Middle frontal gyrus (tissue), 1 donor: ENCODE measurements at regions not wholly inside any gene's neighbourhood (a gene's known extent, or its start where the extent isn't known, plus 50 kb on each side); places are given as distances from the start of the nearest gene placed in this dataset.

Experiments
- DNase-seq: peaks from one replicate; pipeline ENCODE4 v3.0.0-alpha.2; 2015; ENCODE audit warnings: low spot score; ENCODE audit errors: extremely low spot score

- no peak for DNase-seq
Observed at GRCh38 chr3:67713764-67714469, 59.5 kb upstream of the SUCLG2 start.

DNA sequence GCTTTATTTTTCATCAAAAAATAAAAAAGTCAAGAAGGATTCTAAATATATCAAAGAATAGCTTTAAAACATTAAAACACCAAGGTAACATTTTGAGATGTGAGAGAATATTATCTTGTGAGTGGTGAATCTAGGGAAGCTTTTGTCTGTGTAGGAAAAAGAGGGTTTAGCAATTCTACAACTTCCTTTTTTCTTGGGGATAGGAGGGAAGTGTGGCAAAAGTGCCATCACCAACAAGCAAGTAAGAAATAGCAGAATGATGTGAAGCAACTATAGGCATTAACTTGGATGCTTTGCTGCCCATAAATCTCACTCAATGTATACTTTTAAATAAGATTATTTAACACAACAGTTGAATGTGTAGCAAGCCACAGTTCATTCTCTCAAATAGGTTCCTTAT lies 57.8 kb upstream of the SUCLG2 start:
- DNase-seq, result no peak

DNA sequence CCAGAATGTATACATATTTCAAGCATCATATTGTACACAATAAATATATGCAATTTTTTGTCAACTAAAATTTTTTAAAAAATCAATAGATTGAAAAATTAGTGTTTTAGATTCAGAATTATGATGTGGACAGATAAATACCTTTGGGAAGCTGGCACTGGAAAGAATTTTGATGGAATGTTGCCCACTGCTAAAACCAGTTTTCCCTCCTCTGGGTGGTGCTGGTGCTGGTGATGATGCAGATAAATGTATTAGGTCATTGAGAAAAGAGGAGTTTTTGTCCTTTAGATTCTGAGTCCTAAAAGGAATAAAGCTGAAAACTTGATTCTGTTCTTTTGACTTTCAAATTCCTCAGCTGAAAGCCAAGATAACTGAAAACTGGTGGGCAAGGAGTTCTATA lies 56.0 kb upstream of the SUCLG2 start:
- no peak for DNase-seq

GRCh38 chr3:67706934-67707333 lies 52.5 kb upstream of the SUCLG2 start:
- DNase-seq, result no peak

DNA sequence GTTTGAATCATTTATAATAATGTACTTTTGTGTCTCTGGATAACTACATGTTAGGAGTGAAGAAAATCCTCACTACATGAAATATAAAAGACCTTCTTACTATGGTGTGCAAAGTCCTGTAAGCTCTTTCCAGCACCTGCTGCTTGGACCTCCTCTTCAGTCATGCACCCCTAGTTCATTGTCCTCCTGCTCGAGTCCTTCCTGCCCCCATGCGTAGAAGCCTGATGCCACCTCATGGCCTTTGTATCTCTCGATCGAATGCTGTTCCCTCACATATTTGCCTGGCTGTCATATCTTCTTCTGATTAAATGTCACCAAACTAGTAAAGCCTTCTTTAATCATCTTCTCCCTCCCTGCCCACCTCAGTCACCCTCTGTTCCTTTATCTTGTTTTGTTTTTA lies 49.9 kb upstream of the SUCLG2 start:
- DNase-seq, result no peak
